ENCODE measurements at regions not wholly inside any gene's neighbourhood (a gene's known extent, or its start where the extent isn't known, plus 50 kb on each side); places are given as distances from the start of the nearest gene placed in this dataset.
"Not testable (repeated sequence)": the region's sequence is repeated elsewhere in the genome, so short reads cannot be mapped to it uniquely, and the experiment has no call there.

- TF ChIP-seq CTCF (conservative IDR thresholded peaks at IDR 0.05); EZH2 (IDR thresholded peaks at IDR 0.05; ENCODE audit: low read depth): not testable (repeated sequence)
These were observed 192.0 kb upstream of the B3GALT2 start for GRCh38 chr1:193378451-193378850.

Measured in PC-9 (cell line).